A549 (cell line): ENCODE measurements at regions not wholly inside any gene's neighbourhood (a gene's known extent, or its start where the extent isn't known, plus 50 kb on each side); places are given as distances from the start of the nearest gene placed in this dataset.

Experiments used
- ATAC-seq, 2 experiments: fragments of 200-7000 bp in 1 of 2; fragments of >200 bp in 1 of 2; cut with Nextera tagmentation in 1 of 2; cut with Tn5 transposase in 1 of 2; 3 replicates each; pipeline versions ENCODE4 v1.8.0 to v1.9.1; 2018 to 2020; ENCODE audit warnings: mild to moderate bottlenecking in 1 of 2, moderate library complexity in 1 of 2
- CTCF ChIA-PET: fragments of 300-600 bp; sonication (Branson Sonifier 250); formaldehyde crosslinking; extraction: SDS; loops from one replicate; lab custom pipeline; 2021; ENCODE audit warnings: antibody characterized with exemption, inconsistent platforms; lab: Yijun Ruan, JAX
- POLR2A ChIA-PET: fragments of 350-600 bp; formaldehyde crosslinking; extraction: SDS; loops from one replicate; lab custom pipeline; 2021; ENCODE audit warnings: antibody characterized with exemption, inconsistent platforms; lab: Yijun Ruan, JAX
- DNase-seq, 2 experiments: peaks; one replicate each; pipeline versions ENCODE4 v3.0.0 to v3.0.0-alpha.2; 2011 to 2016; ENCODE audit warnings: low read depth in 1 of 2, low spot score in 1 of 2
- FAIRE-seq: peaks from 2 replicates; lab custom pipeline; 2011; peaks lifted over from hg19 to GRCh38; lab: Jason Lieb, UNC
- H3K27ac ChIP-seq, 2 experiments: fragments of >200 bp; sonication (Bioruptor Twin); formaldehyde crosslinking; 3 replicates each; pipeline ENCODE4 v1.5.1; 2016 to 2017
- H3K4me1 ChIP-seq: fragments of >200 bp; sonication (Bioruptor Twin); formaldehyde crosslinking; 3 replicates; pipeline ENCODE4 v1.6.1; 2016
- H3K4me2 ChIP-seq: fragments of >200 bp; sonication (Bioruptor Twin); formaldehyde crosslinking; 3 replicates; pipeline ENCODE4 v1.6.1; 2016
- H3K4me3 ChIP-seq: fragments of >200 bp; sonication (Bioruptor Twin); formaldehyde crosslinking; 3 replicates; pipeline ENCODE4 v1.5.1; 2016
- H3K9me3 ChIP-seq: fragments of >200 bp; sonication (Bioruptor Twin); formaldehyde crosslinking; 3 replicates; pipeline ENCODE4 v1.6.1; 2016
- BCL3 ChIP-seq: fragments of >200 bp; sonication (Bioruptor Twin); formaldehyde crosslinking; IDR thresholded peaks from 3 replicates; pipeline ENCODE4 v1.6.1; 2016
- CBX2 ChIP-seq: fragments of 200-600 bp; sonication (generic); IDR thresholded peaks from 2 replicates; pipeline ENCODE4 v1.6.1; 2016; ENCODE audit warnings: low read depth, mild to moderate bottlenecking, borderline replicate concordance
- CBX8 ChIP-seq: fragments of 200-600 bp; sonication (generic); IDR thresholded peaks from 2 replicates; pipeline ENCODE4 v1.6.1; 2016
- CEBPB ChIP-seq, 2 experiments: fragments of >200 bp in 1 of 2; sonication (Bioruptor Twin) in 1 of 2; formaldehyde crosslinking in 1 of 2; IDR thresholded peaks; 2 replicates each; pipeline ENCODE4 v1.6.1; 2012 to 2016
- EHMT2 ChIP-seq: fragments of 200-600 bp; sonication (generic); IDR thresholded peaks from 2 replicates; pipeline ENCODE4 v1.6.1; 2016; ENCODE audit warnings: antibody characterized with exemption, low read depth, mild to moderate bottlenecking, moderate library complexity
- EP300 ChIP-seq, 2 experiments: fragments of >200 bp; sonication (Bioruptor Twin); formaldehyde crosslinking; IDR thresholded peaks; 2 replicates in 1 of 2; 3 replicates in 1 of 2; pipeline ENCODE4 v1.6.1; 2016 to 2017
- FOXS1 ChIP-seq: fragments of 250-450 bp; sonication (Bioruptor Pico); IDR thresholded peaks from 2 replicates; pipeline ENCODE4 v1.5.0; 2020; ENCODE audit warnings: mild to moderate bottlenecking, moderate library complexity
- GATA3 ChIP-seq: IDR thresholded peaks from 2 replicates; pipeline ENCODE4 v1.6.1; 2012; ENCODE audit warnings: borderline replicate concordance
- HEYL ChIP-seq: fragments of 250-450 bp; sonication (Bioruptor Pico); IDR thresholded peaks from 2 replicates; pipeline ENCODE4 v1.8.0; 2021; ENCODE audit warnings: mild to moderate bottlenecking, moderate library complexity
- HOXB13 ChIP-seq: fragments of 250-450 bp; sonication (Bioruptor Pico); IDR thresholded peaks from 2 replicates; pipeline ENCODE4 v1.5.0; 2020; ENCODE audit warnings: low read depth, mild to moderate bottlenecking, moderate library complexity
- KDM1A ChIP-seq: fragments of 200-600 bp; sonication (generic); IDR thresholded peaks from 2 replicates; pipeline ENCODE4 v1.6.1; 2016; ENCODE audit warnings: low read depth, mild to moderate bottlenecking
- KDM5A ChIP-seq: fragments of 200-600 bp; sonication (generic); IDR thresholded peaks from 2 replicates; pipeline ENCODE4 v1.6.1; 2016; ENCODE audit warnings: antibody characterized with exemption, mild to moderate bottlenecking
- MAFK ChIP-seq: fragments of 450-650 bp; IDR thresholded peaks from 2 replicates; pipeline ENCODE4 v1.6.1; 2014; ENCODE audit not compliant: partially characterized antibody
- NPAS2 ChIP-seq: fragments of 250-450 bp; sonication (Bioruptor Pico); IDR thresholded peaks from 2 replicates; pipeline ENCODE4 v1.8.0; 2022; ENCODE audit warnings: mild to moderate bottlenecking, moderate library complexity, borderline replicate concordance
- NR3C1 ChIP-seq: fragments of >200 bp; sonication (Bioruptor Twin); formaldehyde crosslinking; IDR thresholded peaks from 3 replicates; pipeline ENCODE4 v1.6.1; 2017
- PBX3 ChIP-seq: IDR thresholded peaks from 2 replicates; pipeline ENCODE4 v1.6.1; 2012
- PHF8 ChIP-seq: fragments of 200-600 bp; sonication (generic); IDR thresholded peaks from 2 replicates; pipeline ENCODE4 v1.6.1; 2016; ENCODE audit warnings: low read depth, mild to moderate bottlenecking, antibody characterized with exemption, moderate library complexity, borderline replicate concordance
- RAD21 ChIP-seq, 2 experiments: fragments of >200 bp in 1 of 2; sonication (Bioruptor Twin) in 1 of 2; formaldehyde crosslinking in 1 of 2; IDR thresholded peaks in 1 of 2; conservative IDR thresholded peaks in 1 of 2; 2 replicates in 1 of 2; 3 replicates in 1 of 2; pipeline ENCODE4 v1.6.1; 2012 to 2018; ENCODE audit warnings: inconsistent platforms in 1 of 2
- RARB ChIP-seq: fragments of 250-450 bp; sonication (Bioruptor Pico); IDR thresholded peaks from 2 replicates; pipeline ENCODE4 v1.8.0; 2021; ENCODE audit warnings: mild to moderate bottlenecking, moderate library complexity
- RNF2 ChIP-seq: fragments of 200-600 bp; sonication (generic); IDR thresholded peaks from 2 replicates; pipeline ENCODE4 v1.6.1; 2016; ENCODE audit warnings: low read depth, mild to moderate bottlenecking, antibody characterized with exemption, moderate library complexity, borderline replicate concordance
- TFCP2L1 ChIP-seq: fragments of 250-450 bp; sonication (Bioruptor Pico); IDR thresholded peaks from 2 replicates; pipeline ENCODE4 v1.5.0; 2021; ENCODE audit warnings: mild to moderate bottlenecking
- USF2 ChIP-seq: fragments of 450-650 bp; IDR thresholded peaks from 2 replicates; pipeline ENCODE4 v1.6.1; 2014; ENCODE audit warnings: antibody characterized with exemption
- ZC3H11A ChIP-seq: fragments of 450-650 bp; IDR thresholded peaks from 2 replicates; pipeline ENCODE4 v1.6.1; 2014; ENCODE audit warnings: antibody characterized with exemption, mild to moderate bottlenecking
- WGBS: methylation state at CpG from one replicate; pipeline ENCODE4 v1.1.6; 2017; ENCODE audit errors: missing lambda C conversion rate; 5-methylcytosine and 5-hydroxymethylcytosine counted together

- CTCF ChIA-PET = no interaction called here
- no peak for ATAC-seq
- no peak for FAIRE-seq
Observed at GRCh38 chr4:100898844-100899243, 381.0 kb upstream of the EMCN start.

GRCh38 chr4:100895556-100896197 lies 377.9 kb upstream of the EMCN start:
- CTCF ChIA-PET = no interaction called here
- Histone ChIP-seq H3K9me3 (no peaks in the 10 kb centered on the region; the same call in 2 of the 3 replicates), H3K27ac (no peak overlapping the region), H3K4me1 (no peaks in the 10 kb centered on the region), H3K4me2 (peak overlapping the region; percentile 62), H3K4me3 (no peak overlapping the region)
- no peak for FAIRE-seq
- no peak for DNase-seq
- TF ChIP-seq RARB (CRISPR knock-in tag) (no peak), HEYL (CRISPR knock-in tag) (no peak), ZC3H11A (no peak), MAFK (no peak), GATA3 (no peak), NPAS2 (CRISPR knock-in tag) (no peak), BCL3 (no peak), PHF8 (no peak), RAD21 (conservative IDR thresholded peaks at IDR 0.05 in 1 of 2, IDR thresholded peaks at IDR 0.05 in 1 of 2) (no peak), CBX2 (no peak), TFCP2L1 (CRISPR knock-in tag) (no peak), CEBPB (IDR thresholded peaks at IDR 0.05) (no peak), KDM5A (no peak)
- no peak for ATAC-seq
- POLR2A ChIA-PET = no interaction called here
- WGBS = 24% methylated on average over 8 of the region's 8 CpGs

More at GRCh38 chr4:100898844-100899243, 381.0 kb upstream of the EMCN start:
- POLR2A ChIA-PET = no interaction called here
- Histone ChIP-seq H3K4me3 (no peak overlapping the region), H3K27ac (no peak overlapping the region), H3K4me1 (no peaks in the 10 kb centered on the region), H3K9me3 (no peaks in the 10 kb centered on the region), H3K4me2 (no peak overlapping the region)
- TF ChIP-seq FOXS1 (CRISPR knock-in tag) = no peak
- no peak for TF ChIP-seq EHMT2
- no peak for TF ChIP-seq NR3C1
- no peak for TF ChIP-seq HEYL (CRISPR knock-in tag)
- TF ChIP-seq CEBPB (IDR thresholded peaks at IDR 0.05) = no peak
- no peak for TF ChIP-seq PBX3
- TF ChIP-seq CBX8 = no peak
- no peak for TF ChIP-seq KDM1A
- TF ChIP-seq HOXB13 (CRISPR knock-in tag) = no peak
- TF ChIP-seq EP300 (IDR thresholded peaks at IDR 0.05) = no peak
- no peak for TF ChIP-seq RNF2
- no peak for TF ChIP-seq USF2
- DNase-seq = no peak
